ENCODE measurements at regions not wholly inside any gene's neighbourhood (a gene's known extent, or its start where the extent isn't known, plus 50 kb on each side); places are given as distances from the start of the nearest gene placed in this dataset.

- H3K36me3 ChIP-seq (ENCODE audit: low read depth), result no peaks in the 10 kb centered on the region
- TF ChIP-seq, protein P1, sequence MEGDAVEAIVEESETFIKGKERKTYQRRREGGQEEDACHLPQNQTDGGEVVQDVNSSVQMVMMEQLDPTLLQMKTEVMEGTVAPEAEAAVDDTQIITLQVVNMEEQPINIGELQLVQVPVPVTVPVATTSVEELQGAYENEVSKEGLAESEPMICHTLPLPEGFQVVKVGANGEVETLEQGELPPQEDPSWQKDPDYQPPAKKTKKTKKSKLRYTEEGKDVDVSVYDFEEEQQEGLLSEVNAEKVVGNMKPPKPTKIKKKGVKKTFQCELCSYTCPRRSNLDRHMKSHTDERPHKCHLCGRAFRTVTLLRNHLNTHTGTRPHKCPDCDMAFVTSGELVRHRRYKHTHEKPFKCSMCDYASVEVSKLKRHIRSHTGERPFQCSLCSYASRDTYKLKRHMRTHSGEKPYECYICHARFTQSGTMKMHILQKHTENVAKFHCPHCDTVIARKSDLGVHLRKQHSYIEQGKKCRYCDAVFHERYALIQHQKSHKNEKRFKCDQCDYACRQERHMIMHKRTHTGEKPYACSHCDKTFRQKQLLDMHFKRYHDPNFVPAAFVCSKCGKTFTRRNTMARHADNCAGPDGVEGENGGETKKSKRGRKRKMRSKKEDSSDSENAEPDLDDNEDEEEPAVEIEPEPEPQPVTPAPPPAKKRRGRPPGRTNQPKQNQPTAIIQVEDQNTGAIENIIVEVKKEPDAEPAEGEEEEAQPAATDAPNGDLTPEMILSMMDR (IDR thresholded peaks at IDR 0.05; ENCODE audit: poor library complexity, severe bottlenecking), result no peak
- no peaks in the 10 kb centered on the region for H3K9me3 ChIP-seq (ENCODE audit: severe bottlenecking)
- ATAC-seq (ENCODE audit: low read depth) (peak; percentile 69; the same call in 2 of the 3 replicates), DNase-seq (ENCODE audit: low spot score) (no peak)
- H3K27ac ChIP-seq (ENCODE audit: poor library complexity, severe bottlenecking), result no peak overlapping the region
- no peaks in the 10 kb centered on the region for H3K27me3 ChIP-seq (ENCODE audit: insufficient read depth, poor library complexity, severe bottlenecking)
- peaks cover 8% of the 10 kb centered on the region for H3K4me1 ChIP-seq (ENCODE audit: insufficient read depth, poor library complexity, severe bottlenecking)
- H3K4me3 ChIP-seq (ENCODE audit: severe bottlenecking), result no peak overlapping the region
Observed at GRCh38 chr2:215851082-215851481, 162.3 kb downstream of the MREG start.

GRCh38 chr2:215850380-215850779 is 163.0 kb downstream of the MREG start:
- ATAC-seq (ENCODE audit: low read depth) (no peak), DNase-seq (ENCODE audit: low spot score) (no peak)
- Histone ChIP-seq H3K27ac (ENCODE audit: poor library complexity, severe bottlenecking) (no peak overlapping the region), H3K27me3 (ENCODE audit: insufficient read depth, poor library complexity, severe bottlenecking) (no peaks in the 10 kb centered on the region), H3K4me3 (ENCODE audit: severe bottlenecking) (no peak overlapping the region), H3K9me3 (ENCODE audit: severe bottlenecking) (no peaks in the 10 kb centered on the region), H3K4me1 (ENCODE audit: insufficient read depth, poor library complexity, severe bottlenecking) (peaks cover 8% of the 10 kb centered on the region), H3K36me3 (ENCODE audit: low read depth) (no peaks in the 10 kb centered on the region)
- TF ChIP-seq, protein P1 (IDR thresholded peaks at IDR 0.05; ENCODE audit: poor library complexity, severe bottlenecking), result no peak

DNA sequence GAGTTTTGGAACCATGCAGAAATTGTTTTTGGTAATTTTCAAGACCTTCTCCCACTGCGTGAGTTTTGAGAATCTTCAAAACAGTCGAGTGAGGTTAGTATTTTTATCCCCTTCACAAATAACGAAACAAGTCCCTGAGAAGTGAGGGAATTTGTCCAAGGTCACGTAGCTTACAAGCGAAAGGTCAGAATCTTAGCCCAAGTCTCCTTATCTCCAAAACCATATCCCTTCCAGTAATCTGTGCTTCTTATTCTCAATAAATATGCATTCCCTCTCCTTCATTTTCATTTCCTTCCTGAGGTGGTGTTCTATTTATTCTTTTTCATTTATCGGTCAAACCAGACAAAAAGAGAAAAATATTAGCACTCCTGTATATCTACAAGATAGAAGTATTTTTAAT is 163.6 kb downstream of the MREG start:
- Histone ChIP-seq H3K9me3 (ENCODE audit: severe bottlenecking) (no peaks in the 10 kb centered on the region), H3K4me1 (ENCODE audit: insufficient read depth, poor library complexity, severe bottlenecking) (peaks cover 8% of the 10 kb centered on the region), H3K27me3 (ENCODE audit: insufficient read depth, poor library complexity, severe bottlenecking) (no peaks in the 10 kb centered on the region), H3K36me3 (ENCODE audit: low read depth) (no peaks in the 10 kb centered on the region), H3K4me3 (ENCODE audit: severe bottlenecking) (no peak overlapping the region), H3K27ac (ENCODE audit: poor library complexity, severe bottlenecking) (no peak overlapping the region)
- TF ChIP-seq, protein P1 (IDR thresholded peaks at IDR 0.05; ENCODE audit: poor library complexity, severe bottlenecking), result no peak
- DNase-seq (ENCODE audit: low spot score) (no peak), ATAC-seq (ENCODE audit: low read depth) (no peak)

DNA sequence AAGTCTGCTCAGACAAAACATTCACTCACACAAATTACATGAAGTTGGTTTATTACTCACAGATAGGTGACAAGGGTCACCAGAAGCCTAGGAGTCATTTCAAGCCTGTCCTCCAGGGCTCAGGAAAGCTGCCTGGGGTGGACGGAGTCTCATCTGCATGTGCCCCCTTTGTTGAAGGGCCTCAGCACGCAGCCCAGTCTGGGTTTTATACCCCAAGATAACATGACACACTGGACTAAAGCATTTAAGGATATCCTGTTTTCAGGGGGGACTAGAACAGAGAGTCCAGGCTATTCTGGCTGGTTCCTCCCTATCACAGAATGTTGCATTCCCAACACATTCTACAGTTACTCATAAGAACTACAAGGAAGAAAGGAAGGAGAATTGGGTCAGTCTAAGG is 164.7 kb downstream of the MREG start:
- TF ChIP-seq, protein P1 (IDR thresholded peaks at IDR 0.05; ENCODE audit: poor library complexity, severe bottlenecking), result no peak
- Histone ChIP-seq H3K27me3 (ENCODE audit: insufficient read depth, poor library complexity, severe bottlenecking) (no peaks in the 10 kb centered on the region), H3K4me3 (ENCODE audit: severe bottlenecking) (no peak overlapping the region), H3K27ac (ENCODE audit: poor library complexity, severe bottlenecking) (no peak overlapping the region), H3K9me3 (ENCODE audit: severe bottlenecking) (no peaks in the 10 kb centered on the region), H3K36me3 (ENCODE audit: low read depth) (no peaks in the 10 kb centered on the region), H3K4me1 (ENCODE audit: insufficient read depth, poor library complexity, severe bottlenecking) (peaks cover 14% of the 10 kb centered on the region)
- DNase-seq (ENCODE audit: low spot score) (no peak), ATAC-seq (ENCODE audit: low read depth) (no peak)

DNA sequence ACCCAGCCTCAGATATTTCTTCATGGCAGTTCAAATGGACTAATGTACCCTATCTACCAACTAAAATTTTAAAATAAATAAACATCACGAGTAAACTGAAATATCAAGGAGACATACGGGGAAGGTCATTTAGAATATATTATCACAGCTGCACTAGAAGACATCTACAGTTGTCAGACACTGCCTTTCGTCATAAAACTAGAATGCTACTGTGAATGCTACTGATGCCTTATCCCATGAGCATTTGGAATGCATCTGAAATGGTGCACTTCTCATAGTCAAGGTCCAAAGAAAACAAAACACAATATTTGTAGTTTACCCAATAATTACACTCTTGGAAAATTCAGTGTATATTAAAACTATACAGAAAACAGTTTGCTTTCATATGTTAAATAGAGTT is 165.2 kb downstream of the MREG start:
- DNase-seq (ENCODE audit: low spot score), result no peak
- H3K27ac ChIP-seq (ENCODE audit: poor library complexity, severe bottlenecking), result no peak overlapping the region
- H3K9me3 ChIP-seq (ENCODE audit: severe bottlenecking), result no peaks in the 10 kb centered on the region
- H3K4me3 ChIP-seq (ENCODE audit: severe bottlenecking), result no peak overlapping the region
- TF ChIP-seq, protein P1 (IDR thresholded peaks at IDR 0.05; ENCODE audit: poor library complexity, severe bottlenecking), result no peak
- ATAC-seq (ENCODE audit: low read depth), result no peak
- H3K4me1 ChIP-seq (ENCODE audit: insufficient read depth, poor library complexity, severe bottlenecking), result peaks cover 18% of the 10 kb centered on the region
- H3K36me3 ChIP-seq (ENCODE audit: low read depth), result no peaks in the 10 kb centered on the region
- no peaks in the 10 kb centered on the region for H3K27me3 ChIP-seq (ENCODE audit: insufficient read depth, poor library complexity, severe bottlenecking)

Measured in RWPE2 (cell line).